ENCODE measurements at regions not wholly inside any gene's neighbourhood (a gene's known extent, or its start where the extent isn't known, plus 50 kb on each side); places are given as distances from the start of the nearest gene placed in this dataset.
A peak's percentile ranks its signal among the peaks of the same experiment; 100 is the strongest.

GRCh38 chr10:24035761-24036160, 173.2 kb upstream of the KIAA1217 start:
- Histone ChIP-seq H3K4me1 (peaks cover 0 to 19% (median 7%) of the 10 kb centered on the region in 9 donors), H3K27ac (no peak overlapping the region), H3K9me3 (no peaks in the 10 kb centered on the region), H3K36me3 (no peaks in the 10 kb centered on the region), H3K27me3 (no peaks in the 10 kb centered on the region), H3K4me3 (no peak overlapping the region)
- TF ChIP-seq CTCF (IDR thresholded peaks at IDR 0.05) = no peak
- WGBS, 2 donors = 94 to 95% methylated on average over 4 of the region's 4 CpGs
- ATAC-seq (no peak), DNase-seq (no peak)
- intact Hi-C loops (cut with DNase I) = no loop called here

GRCh38 chr10:24039315-24039714, 169.6 kb upstream of the KIAA1217 start:
- Histone ChIP-seq H3K4me3 (no peak overlapping the region), H3K36me3 (no peaks in the 10 kb centered on the region), H3K27me3 (no peaks in the 10 kb centered on the region), H3K9me3 (no peaks in the 10 kb centered on the region), H3K27ac (no peak overlapping the region), H3K4me1 (peaks cover 0 to 14% (median 6%) of the 10 kb centered on the region in 9 donors)
- ATAC-seq (no peak), DNase-seq (no peak)
- 79 to 84% methylated on average over 5 of the region's 5 CpGs for WGBS, 2 donors
- intact Hi-C loops (cut with DNase I) = no loop called here
- no peak for TF ChIP-seq CTCF (IDR thresholded peaks at IDR 0.05)

DNA sequence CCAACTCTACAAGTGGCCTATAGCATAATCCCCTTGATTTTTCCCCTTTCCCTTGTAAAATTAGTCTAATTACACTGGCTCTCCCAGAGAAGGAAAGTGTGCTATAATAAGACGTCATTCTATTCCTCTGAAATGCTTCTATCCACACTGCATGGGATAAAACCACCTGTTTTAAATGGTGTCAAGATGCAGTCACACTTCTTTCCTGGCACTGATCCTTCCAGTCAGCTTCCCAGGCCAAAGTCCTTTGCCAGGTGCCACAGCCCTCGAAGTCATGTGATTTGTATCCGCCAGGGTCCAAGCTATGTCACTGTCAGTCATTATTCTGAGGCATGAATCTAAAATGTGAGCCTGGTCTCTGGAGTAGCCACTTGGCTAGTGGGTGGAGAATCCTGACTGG, 169.0 kb upstream of the KIAA1217 start:
- H3K36me3 ChIP-seq = no peaks in the 10 kb centered on the region
- no peak overlapping the region for H3K27ac ChIP-seq
- no peak for ATAC-seq
- H3K4me1 ChIP-seq = peaks cover 0 to 8% (median 3%) of the 10 kb centered on the region in 9 donors
- no peaks in the 10 kb centered on the region for H3K9me3 ChIP-seq
- H3K27me3 ChIP-seq = no peaks in the 10 kb centered on the region
- no peak for DNase-seq
- no peak for TF ChIP-seq CTCF (IDR thresholded peaks at IDR 0.05)
- intact Hi-C loops (cut with DNase I) = no loop called here
- 91 to 93% methylated on average over 3 of the region's 3 CpGs for WGBS, 2 donors
- H3K4me3 ChIP-seq = no peak overlapping the region

DNA sequence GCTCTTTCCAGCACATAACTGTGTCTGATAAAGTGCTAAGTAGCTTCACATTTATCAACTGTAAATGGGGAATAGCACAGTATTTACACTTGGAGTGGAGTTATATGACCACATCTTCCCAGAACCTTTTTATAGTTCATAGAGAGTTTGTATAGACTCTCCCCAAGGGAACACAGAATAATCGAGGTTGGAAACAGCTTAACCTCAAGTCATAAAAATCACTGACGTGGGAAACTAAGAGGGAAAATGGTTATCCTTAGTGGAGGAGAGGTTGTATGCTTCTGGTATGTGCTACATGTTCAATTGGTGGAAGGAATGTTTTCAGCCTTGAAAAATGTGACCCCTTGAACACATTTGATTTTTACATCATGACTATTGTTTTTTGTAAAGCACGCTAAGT, 167.9 kb upstream of the KIAA1217 start:
- WGBS, 2 donors = 55 to 62% methylated on average over 3 of the region's 3 CpGs
- Histone ChIP-seq H3K36me3 (no peaks in the 10 kb centered on the region), H3K27me3 (no peaks in the 10 kb centered on the region), H3K9me3 (no peaks in the 10 kb centered on the region), H3K27ac (no peak overlapping the region), H3K4me3 (no peak overlapping the region), H3K4me1 (peaks cover 0 to 3% (median 0%) of the 10 kb centered on the region in 9 donors)
- intact Hi-C loops (cut with DNase I) = no loop called here
- no peak for TF ChIP-seq CTCF (IDR thresholded peaks at IDR 0.05)
- peak in 1 of 8 donors; percentile 31 for ATAC-seq
- no peak for DNase-seq

Data from heart right ventricle (tissue), 16 donors.